Small intestine (tissue), 7 donors: ENCODE measurements at regions not wholly inside any gene's neighbourhood (a gene's known extent, or its start where the extent isn't known, plus 50 kb on each side); places are given as distances from the start of the nearest gene placed in this dataset.

Source experiments
- DNase-seq, 2 donors: peaks; one replicate each; pipeline versions ENCODE4 v3.0.0 to v3.0.0-alpha.2; 2013
- FAIRE-seq: peaks from 2 replicates; lab custom pipeline; 2012; peaks lifted over from hg19 to GRCh38; lab: Jason Lieb, UNC
- H3K27ac ChIP-seq, 3 donors: one replicate each; pipeline ENCODE4 v1.5.1; 2013; ENCODE audit warnings: low read length in 2 of 3, mild to moderate bottlenecking in 2 of 3, control low read depth in 1 of 3, inconsistent platforms in 1 of 3, low read depth in 1 of 3, moderate library complexity in 1 of 3
- H3K27me3 ChIP-seq, 3 donors: one replicate each; pipeline ENCODE4 v1.6.1; 2013; ENCODE audit warnings: low read length in 3 of 3, inconsistent platforms in 1 of 3; ENCODE audit not compliant: control insufficient read depth in 3 of 3, insufficient read depth in 3 of 3
- H3K36me3 ChIP-seq, 3 donors: one replicate each; pipeline ENCODE4 v1.6.1; 2013; ENCODE audit warnings: low read length in 3 of 3, inconsistent platforms in 1 of 3, low read depth in 1 of 3, mild to moderate bottlenecking in 1 of 3, moderate library complexity in 1 of 3; ENCODE audit not compliant: control insufficient read depth in 3 of 3, insufficient read depth in 2 of 3
- H3K4me1 ChIP-seq, 3 donors: one replicate each; pipeline ENCODE4 v1.6.1; 2013; ENCODE audit warnings: low read length in 2 of 3, inconsistent platforms in 1 of 3, low read depth in 1 of 3, mild to moderate bottlenecking in 1 of 3, moderate library complexity in 1 of 3; ENCODE audit not compliant: control insufficient read depth in 3 of 3, insufficient read depth in 2 of 3
- H3K4me3 ChIP-seq, 3 donors: one replicate each; pipeline ENCODE4 v1.5.1; 2013; ENCODE audit warnings: low read length in 3 of 3, control low read depth in 1 of 3, inconsistent platforms in 1 of 3, low read depth in 1 of 3, mild to moderate bottlenecking in 1 of 3, moderate library complexity in 1 of 3
- H3K9me3 ChIP-seq, 2 donors: one replicate each; pipeline ENCODE4 v1.6.1; 2013; ENCODE audit warnings: low read depth in 1 of 2, low read length in 1 of 2; ENCODE audit not compliant: control insufficient read depth in 2 of 2, insufficient read depth in 1 of 2
- WGBS, 3 donors: extraction: QIAGEN DNeasy Blood & Tissue Kit; methylation state at CpG; one replicate each; pipeline ENCODE4 v1.1.7; 2013; 5-methylcytosine and 5-hydroxymethylcytosine counted together
- donor health status: healthy with polysubstance abuse.
- donor health status: control.
- donor health status: control.
- donor health status: Bipolar disorder and iron deficiency.
- donor health status: healthy.

DNA sequence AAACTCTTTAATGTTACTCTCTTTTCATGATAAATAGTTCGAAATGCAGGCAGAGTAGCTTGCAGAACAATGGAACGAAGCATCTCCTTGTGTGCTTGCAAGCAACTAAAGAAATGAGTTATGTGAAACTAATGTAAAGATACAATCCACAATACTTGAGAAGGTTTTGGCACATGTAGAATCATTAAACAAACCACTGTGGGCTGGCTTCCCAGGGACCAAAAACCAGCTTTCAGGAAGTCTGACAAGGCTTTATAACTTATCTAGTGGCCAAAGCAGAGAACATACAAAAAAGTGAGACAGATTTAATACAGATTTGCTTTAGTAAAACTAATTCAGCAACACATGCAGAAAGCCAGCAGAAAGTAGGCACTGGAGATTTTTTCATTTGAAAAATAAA is 1673.8 kb upstream of the AGA start:
- no peaks in the 10 kb centered on the region for H3K4me1 ChIP-seq
- no peaks in the 10 kb centered on the region for H3K36me3 ChIP-seq
- WGBS, 3 donors: 56 to 66% (median 60%) methylated on average over 2 of the region's 2 CpGs
- H3K4me3 ChIP-seq: no peak overlapping the region
- no peaks in the 10 kb centered on the region for H3K9me3 ChIP-seq
- H3K27me3 ChIP-seq: no peaks in the 10 kb centered on the region
- H3K27ac ChIP-seq: no peak overlapping the region
- no peak for DNase-seq
- no peak for FAIRE-seq

DNA sequence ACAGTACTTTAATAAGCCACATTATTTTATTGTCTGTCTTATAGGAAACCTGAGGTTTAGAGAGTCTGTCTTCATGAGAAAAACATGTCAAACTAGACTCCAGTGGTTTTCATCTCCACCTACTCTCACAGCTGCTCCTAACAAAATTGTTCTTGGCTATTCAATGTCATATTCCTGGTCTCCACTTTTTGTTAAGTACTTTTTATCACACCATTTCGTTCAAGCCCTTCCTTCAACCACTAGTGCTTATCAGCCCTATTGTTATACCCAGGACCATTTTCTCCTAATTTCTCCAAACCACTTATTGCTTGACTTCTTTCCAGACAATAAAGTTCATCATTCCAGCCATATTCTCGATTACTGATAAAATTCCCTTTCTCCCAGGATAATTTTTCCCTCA is 1674.3 kb upstream of the AGA start:
- no peaks in the 10 kb centered on the region for H3K4me1 ChIP-seq
- no peaks in the 10 kb centered on the region for H3K27me3 ChIP-seq
- DNase-seq: no peak
- FAIRE-seq: no peak
- no peak overlapping the region for H3K27ac ChIP-seq
- WGBS, 3 donors: 39 to 51% (median 43%) methylated on average over 2 of the region's 2 CpGs
- H3K36me3 ChIP-seq: no peaks in the 10 kb centered on the region
- no peaks in the 10 kb centered on the region for H3K9me3 ChIP-seq
- H3K4me3 ChIP-seq: no peak overlapping the region

DNA sequence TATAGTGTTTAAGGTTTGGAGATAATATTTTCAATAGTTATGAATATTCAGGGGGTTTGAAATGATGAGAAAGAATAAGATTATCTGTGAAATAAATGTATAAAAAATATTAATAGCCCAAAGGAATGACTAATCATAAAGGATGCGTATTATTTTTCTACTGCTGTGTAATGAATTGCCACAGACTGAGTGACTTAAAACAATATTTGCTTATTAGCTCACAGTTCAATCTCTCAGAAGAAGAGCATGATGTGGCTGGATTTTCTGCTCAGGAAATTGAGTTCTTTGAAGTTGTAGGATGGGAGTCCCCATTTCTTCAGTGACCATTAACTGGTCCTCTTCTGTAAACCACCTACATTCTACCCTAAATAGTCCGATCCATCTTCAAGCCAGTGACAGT is 1680.8 kb upstream of the AGA start:
- Histone ChIP-seq H3K27ac (no peak overlapping the region), H3K36me3 (no peaks in the 10 kb centered on the region), H3K27me3 (no peaks in the 10 kb centered on the region), H3K4me1 (no peaks in the 10 kb centered on the region), H3K4me3 (no peak overlapping the region), H3K9me3 (no peaks in the 10 kb centered on the region)
- 91 to 95% (median 93%) methylated on average over 2 of the region's 2 CpGs for WGBS, 3 donors
- DNase-seq (no peak), FAIRE-seq (no peak)

DNA sequence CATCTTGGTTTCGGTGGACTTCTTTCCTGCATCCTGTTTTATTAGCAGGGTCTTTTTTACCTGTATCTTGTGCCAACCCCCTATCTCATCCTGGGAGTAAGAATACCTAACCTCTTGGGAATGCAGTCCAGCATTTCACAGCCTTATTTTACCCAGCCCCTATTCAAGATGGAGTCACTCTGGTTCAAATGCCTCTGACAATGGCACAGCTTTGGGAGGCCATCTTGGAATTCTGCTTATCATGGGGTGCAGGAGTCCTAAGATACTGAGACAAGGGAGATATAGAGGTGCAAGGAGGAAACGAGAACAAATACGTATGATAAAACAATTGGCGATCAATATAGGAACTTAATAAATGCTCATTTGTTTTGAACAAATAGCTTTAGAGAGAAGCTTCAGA is 1682.2 kb upstream of the AGA start:
- Histone ChIP-seq H3K4me3 (no peak overlapping the region), H3K9me3 (no peaks in the 10 kb centered on the region), H3K4me1 (no peaks in the 10 kb centered on the region), H3K36me3 (no peaks in the 10 kb centered on the region), H3K27me3 (no peaks in the 10 kb centered on the region), H3K27ac (no peak overlapping the region)
- WGBS, 3 donors: 91 to 93% (median 92%) methylated on average over 4 of the region's 4 CpGs
- DNase-seq: no peak
- no peak for FAIRE-seq

DNA sequence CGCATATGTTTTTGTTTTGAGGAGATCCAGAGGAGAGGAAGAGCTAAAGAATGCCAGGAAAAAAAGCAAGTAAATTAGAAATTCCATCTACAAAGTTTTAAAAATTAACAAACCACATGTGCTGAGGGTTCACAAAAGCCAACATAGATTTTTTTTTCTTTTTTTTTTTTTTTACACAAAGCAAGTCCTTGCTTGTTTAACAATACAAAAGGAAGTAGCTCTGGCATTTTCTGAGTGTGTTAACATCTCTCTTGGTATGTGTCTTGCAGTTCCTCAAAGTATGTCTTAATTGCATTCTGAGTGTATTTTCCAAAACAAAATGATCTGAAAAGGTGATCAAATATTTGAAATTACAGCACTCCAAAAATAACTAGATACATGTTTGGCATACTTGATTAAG is 1682.7 kb upstream of the AGA start:
- no peak overlapping the region for H3K4me3 ChIP-seq
- WGBS, 3 donors: 57 to 87% (median 69%) methylated on average over 1 of the region's 1 CpG
- FAIRE-seq: no peak
- H3K27me3 ChIP-seq: no peaks in the 10 kb centered on the region
- no peaks in the 10 kb centered on the region for H3K4me1 ChIP-seq
- H3K36me3 ChIP-seq: no peaks in the 10 kb centered on the region
- H3K27ac ChIP-seq: no peak overlapping the region
- DNase-seq: no peak
- H3K9me3 ChIP-seq: no peaks in the 10 kb centered on the region

DNA sequence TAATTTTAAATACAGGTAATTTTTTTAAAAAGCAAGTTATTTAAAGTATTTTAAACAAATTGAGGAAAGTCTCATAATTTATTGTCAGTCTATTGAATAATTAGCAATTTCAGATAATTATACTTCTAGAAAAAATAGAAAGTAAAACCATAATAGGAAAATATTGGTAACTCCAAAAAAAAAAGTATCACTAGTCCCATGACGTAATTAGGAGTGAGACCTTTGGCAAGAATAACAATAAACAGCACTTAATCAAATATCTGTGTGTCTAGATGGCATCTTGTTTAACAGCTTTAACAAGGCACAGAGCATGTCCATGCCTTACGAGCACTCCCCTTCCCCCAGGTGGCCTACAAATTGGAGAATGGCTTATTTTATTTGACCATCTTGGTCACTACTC is 1683.6 kb upstream of the AGA start:
- peak; percentile 15 for FAIRE-seq

DNA sequence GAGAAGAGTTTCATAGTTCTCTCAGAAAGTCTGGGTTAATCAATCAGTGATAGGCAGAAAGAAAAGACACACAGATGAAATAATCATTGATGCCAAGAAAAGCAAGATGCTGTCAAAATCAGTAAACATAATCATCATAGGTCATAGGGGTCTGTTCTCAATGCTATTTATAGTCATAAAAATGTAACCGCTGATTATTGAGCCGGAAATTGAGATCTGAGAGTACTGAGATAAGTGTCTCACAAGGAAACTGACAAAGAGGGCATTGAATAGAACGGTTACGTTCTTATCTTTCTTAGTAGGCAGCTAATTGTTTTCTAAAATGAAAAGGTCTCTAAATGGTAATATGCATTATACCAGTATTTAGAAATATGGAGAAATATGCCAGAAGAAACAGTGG is 1686.1 kb upstream of the AGA start:
- Histone ChIP-seq H3K4me1 (no peaks in the 10 kb centered on the region), H3K4me3 (no peak overlapping the region), H3K36me3 (no peaks in the 10 kb centered on the region), H3K9me3 (no peaks in the 10 kb centered on the region), H3K27me3 (no peaks in the 10 kb centered on the region), H3K27ac (no peak overlapping the region)
- DNase-seq (no peak), FAIRE-seq (no peak)
- WGBS, 3 donors: 12 to 52% (median 28%) methylated on average over 4 of the region's 4 CpGs

More for the DNA sequence above, 1683.6 kb upstream of the AGA start:
- no peak overlapping the region for H3K4me3 ChIP-seq
- no peaks in the 10 kb centered on the region for H3K36me3 ChIP-seq
- no peak overlapping the region for H3K27ac ChIP-seq
- WGBS, 3 donors: 40 to 52% (median 48%) methylated on average over 2 of the region's 2 CpGs
- H3K9me3 ChIP-seq: no peaks in the 10 kb centered on the region
- DNase-seq: no peak
- H3K27me3 ChIP-seq: no peaks in the 10 kb centered on the region
- no peaks in the 10 kb centered on the region for H3K4me1 ChIP-seq

DNA sequence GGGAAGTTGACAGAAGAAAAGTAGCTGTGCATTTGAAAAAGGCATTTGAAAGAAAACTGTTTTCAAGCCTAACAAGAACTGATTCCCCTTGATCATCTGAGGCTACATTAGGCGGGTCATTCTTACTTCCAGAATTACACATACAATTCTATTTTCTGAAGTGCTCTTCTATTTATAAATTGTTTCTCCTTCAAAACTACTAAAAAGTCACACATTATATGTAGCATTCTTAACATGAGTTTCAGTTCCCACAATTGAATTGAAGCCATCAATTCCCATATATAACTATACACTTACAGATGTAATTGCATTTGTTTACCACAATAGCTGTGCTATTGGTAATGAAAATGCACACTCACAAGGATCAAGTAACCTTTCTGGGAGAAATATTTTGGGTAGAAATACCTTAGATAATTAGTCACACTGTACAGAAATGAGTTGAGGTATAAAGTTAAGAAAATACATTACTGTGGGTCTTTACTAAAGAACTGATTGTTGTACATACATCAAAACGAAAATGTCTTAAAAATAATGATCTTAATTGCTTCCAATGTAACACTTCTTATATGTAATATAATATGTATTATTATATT is 1688.0 kb upstream of the AGA start:
- no peak for FAIRE-seq
- DNase-seq: no peak

More for the DNA sequence above, 1688.0 kb upstream of the AGA start:
- H3K27ac ChIP-seq: no peak overlapping the region
- H3K4me1 ChIP-seq: no peaks in the 10 kb centered on the region
- WGBS, 3 donors: 65 to 77% (median 71%) methylated on average over 2 of the region's 2 CpGs
- H3K27me3 ChIP-seq: no peaks in the 10 kb centered on the region
- H3K4me3 ChIP-seq: no peak overlapping the region
- no peaks in the 10 kb centered on the region for H3K36me3 ChIP-seq
- no peaks in the 10 kb centered on the region for H3K9me3 ChIP-seq
